ENCODE measurements at regions not wholly inside any gene's neighbourhood (a gene's known extent, or its start where the extent isn't known, plus 50 kb on each side); places are given as distances from the start of the nearest gene placed in this dataset.
"Not testable (repeated sequence)": the region's sequence is repeated elsewhere in the genome, so short reads cannot be mapped to it uniquely, and the experiment has no call there.

DNA sequence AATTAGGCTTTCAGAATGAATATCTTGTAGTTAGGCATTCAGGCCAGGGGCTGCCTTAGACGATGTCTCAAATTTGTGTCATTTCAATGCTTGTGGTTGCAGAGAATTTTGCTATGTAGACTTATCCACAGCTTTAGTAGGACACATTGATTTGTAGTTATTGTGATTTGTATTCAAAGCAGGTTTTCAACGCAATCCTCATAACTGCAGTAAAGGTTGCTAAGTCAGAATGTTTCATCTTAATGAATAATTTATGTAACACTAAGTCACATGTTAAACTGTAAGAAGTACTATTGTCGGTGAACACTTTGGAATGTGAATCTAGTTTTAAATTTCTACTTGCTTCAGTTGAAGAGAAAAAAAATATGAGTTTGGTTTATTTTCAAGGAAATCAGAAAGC lies 1117.2 kb upstream of the SPRY2 start:
- no peak for DNase-seq

GRCh38 chr13:81446441-81446840 lies 1105.5 kb upstream of the SPRY2 start:
- DNase-seq, result no peak

GRCh38 chr13:81442904-81443303 lies 1102.0 kb upstream of the SPRY2 start:
- no peak for DNase-seq

GRCh38 chr13:81425286-81425685 lies 1084.4 kb upstream of the SPRY2 start:
- DNase-seq, result no peak

- no peak for DNase-seq
Observed at GRCh38 chr13:81409284-81409683, 1068.4 kb upstream of the SPRY2 start.

- no peak for DNase-seq
Observed at GRCh38 chr13:81408647-81409046, 1067.7 kb upstream of the SPRY2 start.

DNA sequence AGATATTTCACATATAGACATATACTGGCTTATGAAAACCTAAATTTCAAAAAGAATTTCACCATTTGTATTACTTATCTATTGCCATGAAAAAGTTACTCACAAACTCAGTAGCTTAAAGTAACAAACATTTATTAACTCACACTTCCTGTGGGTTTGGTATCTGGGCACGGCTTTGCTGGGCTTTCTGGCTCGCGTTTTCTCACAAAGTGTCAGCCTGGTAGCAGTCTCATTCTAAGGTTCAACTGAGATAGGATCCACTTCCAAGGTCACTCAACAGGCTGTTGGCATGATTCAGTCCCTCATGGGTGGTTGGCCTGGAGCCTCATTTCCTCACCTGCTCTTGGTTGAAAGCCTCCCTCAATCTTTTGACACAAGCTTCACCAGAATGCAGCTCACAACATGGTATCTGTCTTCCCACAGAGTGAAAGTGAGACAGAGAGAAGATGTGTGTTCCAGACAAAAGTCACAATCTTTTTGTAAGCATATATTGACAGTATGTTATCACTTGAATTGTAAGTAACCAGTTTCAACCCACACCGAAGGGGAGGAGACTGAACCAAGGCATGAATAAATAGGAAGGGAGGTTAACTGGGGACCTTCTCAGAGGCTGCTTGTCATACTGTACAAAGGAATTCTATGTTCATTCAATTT lies 1065.8 kb upstream of the SPRY2 start:
- DNase-seq, result no peak

GRCh38 chr13:81406022-81406421 lies 1065.1 kb upstream of the SPRY2 start:
- no peak for DNase-seq

GRCh38 chr13:81396192-81396591 lies 1055.3 kb upstream of the SPRY2 start:
- no peak for DNase-seq

DNA sequence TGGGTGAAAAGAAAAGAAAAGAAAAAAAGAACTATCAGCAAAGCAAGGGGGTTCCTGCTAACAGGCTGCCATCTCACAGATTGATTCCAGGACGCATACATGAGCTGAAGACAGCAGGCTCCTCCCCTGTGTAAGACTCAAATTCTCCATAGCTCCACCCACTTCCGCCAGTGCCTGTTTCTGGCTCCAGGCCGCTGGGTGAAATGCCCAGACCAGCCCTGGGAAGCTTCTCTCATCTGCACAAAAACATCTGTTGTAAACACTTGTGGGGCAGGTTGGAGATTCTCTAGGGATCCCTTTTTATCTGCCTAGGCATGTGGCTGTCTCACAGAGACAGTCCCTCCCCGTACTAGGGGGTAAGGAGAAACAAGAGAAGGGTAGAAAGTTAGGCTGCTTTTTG lies 1054.4 kb upstream of the SPRY2 start:
- DNase-seq, result no peak

GRCh38 chr13:81394640-81395039 lies 1053.7 kb upstream of the SPRY2 start:
- DNase-seq, result no peak

- no peak for DNase-seq
Observed at GRCh38 chr13:81393721-81394120, 1052.8 kb upstream of the SPRY2 start.

GRCh38 chr13:81393110-81393509 lies 1052.2 kb upstream of the SPRY2 start:
- no peak for DNase-seq

GRCh38 chr13:81388400-81388799 lies 1047.5 kb upstream of the SPRY2 start:
- DNase-seq, result no peak

GRCh38 chr13:81383444-81383843 lies 1042.5 kb upstream of the SPRY2 start:
- no peak for DNase-seq

GRCh38 chr13:81382246-81382645 lies 1041.3 kb upstream of the SPRY2 start:
- no peak for DNase-seq

DNA sequence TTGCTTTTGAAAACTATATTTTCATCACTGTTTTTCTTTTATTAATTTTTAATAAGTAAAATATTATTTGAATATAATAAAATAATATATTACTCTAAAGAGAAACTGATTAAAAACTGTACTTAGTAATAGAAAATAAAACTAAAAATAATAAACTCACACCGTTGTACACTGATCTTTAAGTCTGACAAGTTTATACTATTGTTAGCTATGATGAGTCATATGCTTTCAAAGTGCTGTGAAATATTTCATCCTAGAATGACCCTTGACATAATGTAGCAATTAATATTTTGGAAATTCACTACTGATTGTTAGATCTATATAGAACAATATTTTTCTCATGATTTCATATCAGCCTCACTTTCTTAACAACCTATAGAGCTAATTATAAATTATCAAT lies 1040.6 kb upstream of the SPRY2 start:
- DNase-seq, result no peak

DNA sequence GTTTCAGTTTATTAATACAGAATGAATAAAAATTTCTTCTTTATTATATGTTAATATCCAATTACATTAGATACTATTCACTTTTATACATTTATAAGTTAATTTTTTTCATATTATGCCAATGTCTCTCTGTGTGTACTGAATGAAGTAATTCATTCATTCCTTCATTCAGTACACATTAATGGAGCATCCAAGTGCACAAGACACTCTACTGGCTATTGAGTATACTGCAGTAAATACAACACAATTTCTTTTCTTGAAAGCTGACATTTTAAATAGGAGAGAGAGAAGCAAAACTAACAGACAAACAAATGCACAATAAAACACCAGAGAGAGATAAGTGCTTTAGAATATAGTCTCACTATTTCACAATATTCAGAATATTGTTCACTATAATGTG lies 1038.3 kb upstream of the SPRY2 start:
- DNase-seq, result no peak

- no peak for DNase-seq
Observed at GRCh38 chr13:81377921-81378320, 1037.0 kb upstream of the SPRY2 start.

GRCh38 chr13:81375709-81376108 lies 1034.8 kb upstream of the SPRY2 start:
- DNase-seq, result no peak

DNA sequence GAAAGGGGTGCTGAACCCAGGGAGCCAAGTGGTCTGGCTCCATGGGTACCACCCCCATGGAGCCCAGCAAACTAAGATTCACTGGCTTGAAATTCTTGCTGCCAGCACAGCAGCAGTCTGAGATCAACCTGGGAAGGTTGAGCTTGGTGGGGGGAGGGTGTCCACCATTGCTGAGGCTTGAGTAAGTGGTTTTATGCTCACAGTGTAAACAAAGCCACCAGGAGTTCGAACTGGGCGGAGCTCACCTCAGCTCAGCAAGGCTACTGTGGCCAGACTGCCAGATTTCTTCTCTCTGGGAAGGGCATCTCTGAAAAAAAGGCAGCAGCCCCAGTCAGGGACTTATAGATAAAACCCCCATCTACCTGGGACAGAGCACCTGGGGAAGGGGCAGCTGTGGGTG lies 1021.8 kb upstream of the SPRY2 start:
- not testable (repeated sequence) for DNase-seq

- DNase-seq, result no peak
Observed at GRCh38 chr13:81350056-81350455, 1009.1 kb upstream of the SPRY2 start.

DNA sequence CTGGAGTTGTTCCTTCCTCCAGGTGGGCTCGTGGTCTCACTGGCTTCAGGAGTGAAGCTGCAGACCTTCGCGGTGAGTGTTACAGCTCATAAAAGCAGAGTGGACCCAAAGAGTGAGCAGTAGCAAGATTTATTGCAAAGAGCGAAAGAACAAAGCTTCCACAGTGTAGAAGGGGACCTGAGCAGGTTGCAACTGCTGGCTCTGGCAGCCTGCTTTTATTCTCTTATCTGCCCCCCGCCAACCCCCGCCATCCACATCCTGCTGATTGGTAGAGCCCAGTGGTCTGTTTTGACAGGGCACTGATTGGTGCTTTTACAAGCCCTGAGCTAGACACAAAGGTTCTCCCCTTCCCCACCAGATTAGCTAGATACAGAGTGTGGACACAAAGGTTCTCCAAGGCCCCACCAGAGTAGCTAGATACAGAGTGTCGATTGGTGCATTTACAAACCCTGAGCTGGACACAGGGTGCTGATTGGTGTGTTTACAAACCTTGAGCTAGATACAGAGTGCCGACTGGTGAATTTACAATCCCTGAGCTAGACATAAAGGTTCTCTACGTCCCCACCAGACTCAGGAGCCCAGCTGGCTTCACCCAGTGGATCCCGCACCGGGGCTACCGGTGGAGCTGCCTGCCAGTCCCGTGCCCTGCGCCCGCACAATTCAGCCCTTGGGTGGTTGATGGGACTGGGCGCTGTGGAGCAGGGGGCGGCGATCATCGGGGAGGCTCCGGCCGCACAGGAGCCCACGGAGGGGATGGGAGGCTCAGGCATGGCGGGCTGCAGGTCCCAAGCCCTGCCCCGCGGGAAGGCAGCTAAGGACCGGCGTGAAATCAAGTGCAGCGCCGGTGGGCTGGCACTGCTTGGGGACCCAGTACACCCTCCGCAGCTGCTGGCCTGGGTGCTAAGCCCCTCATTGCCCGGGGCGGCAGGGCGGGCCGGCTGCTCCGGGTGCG lies 999.5 kb upstream of the SPRY2 start:
- not testable (repeated sequence) for DNase-seq

DNA sequence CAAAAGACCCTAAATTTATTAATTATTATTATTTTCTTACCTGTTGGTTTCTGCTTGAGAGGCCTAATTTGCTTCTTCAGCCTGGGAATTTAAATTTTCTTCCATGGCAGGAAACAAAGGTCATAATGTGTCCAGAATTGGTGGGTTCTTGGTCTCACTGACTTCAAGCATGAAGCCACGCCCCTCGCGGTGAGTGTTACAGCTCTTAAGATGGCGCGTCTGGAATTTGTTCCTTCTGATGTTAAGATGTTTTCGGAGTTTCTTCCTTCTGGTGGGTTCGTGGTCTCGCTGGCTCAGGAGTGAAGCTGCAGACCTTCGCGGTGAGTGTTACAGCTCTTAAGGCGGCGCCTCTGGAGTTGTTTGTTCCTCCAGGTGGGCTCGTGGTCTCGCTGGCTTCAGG lies 998.7 kb upstream of the SPRY2 start:
- DNase-seq, result not testable (repeated sequence)

All from hindlimb muscle (tissue), 1 donor.